Panc1 (cell line): ENCODE measurements at regions not wholly inside any gene's neighbourhood (a gene's known extent, or its start where the extent isn't known, plus 50 kb on each side); places are given as distances from the start of the nearest gene placed in this dataset.

ENCODE experiments used
- ATAC-seq: fragments of 200-7000 bp; cut with Tn5 transposase; 2 replicates; pipeline ENCODE4 v1.9.1; 2020; ENCODE audit warnings: mild to moderate bottlenecking, moderate library complexity
- BruUV-seq: library from RNA; stranded (reverse); fragments of 400-500 nt; replicated peaks from 2 replicates; lab custom pipeline; 2021; lab: Mats Ljungman, UMichigan
- CTCF ChIA-PET: fragments of 300-600 bp; sonication (Branson Sonifier 250); formaldehyde crosslinking; loops from one replicate; lab custom pipeline; 2022; ENCODE audit warnings: antibody characterized with exemption; lab: Charles Lee
- POLR2A ChIA-PET: fragments of 300-600 bp; sonication (Branson Sonifier 250); formaldehyde crosslinking; loops from one replicate; lab custom pipeline; 2022; ENCODE audit warnings: antibody characterized with exemption; lab: Charles Lee
- DNase-seq: peaks from one replicate; pipeline ENCODE4 v3.0.0-alpha.2; 2010; ENCODE audit warnings: low read depth, low spot score
- H3K27ac ChIP-seq: 2 replicates; pipeline ENCODE4 v1.5.1; 2011; ENCODE audit warnings: mild to moderate bottlenecking, low read length, inconsistent platforms
- H3K27me3 ChIP-seq: fragments of 200-500 bp; sonication (Bioruptor generic); 2 replicates; pipeline ENCODE4 v1.6.0; 2014; ENCODE audit warnings: low read length, inconsistent platforms; ENCODE audit not compliant: control insufficient read depth, insufficient read depth
- H3K36me3 ChIP-seq: fragments of 200-500 bp; sonication (Bioruptor generic); 2 replicates; pipeline ENCODE4 v1.5.1; 2014; ENCODE audit warnings: inconsistent platforms, mild to moderate bottlenecking, low read length, moderate library complexity; ENCODE audit not compliant: control insufficient read depth, insufficient read depth
- H3K4me1 ChIP-seq: 2 replicates; pipeline ENCODE4 v1.5.1; 2011; ENCODE audit warnings: inconsistent platforms, mild to moderate bottlenecking, low read length, moderate library complexity; ENCODE audit not compliant: control insufficient read depth, insufficient read depth
- H3K4me3 ChIP-seq, 2 experiments: 2 replicates each; pipeline ENCODE4 v1.5.1; 2011 to 2012; ENCODE audit warnings: low read depth in 2 of 2, low read length in 2 of 2, mild to moderate bottlenecking in 2 of 2, inconsistent platforms in 1 of 2, moderate library complexity in 1 of 2
- H3K9me3 ChIP-seq: fragments of 200-500 bp; sonication (Bioruptor generic); 2 replicates; pipeline ENCODE4 v1.5.1; 2014; ENCODE audit warnings: low read depth, mild to moderate bottlenecking, inconsistent platforms, low read length, moderate library complexity; ENCODE audit not compliant: control insufficient read depth, insufficient read depth
- CTCF ChIP-seq: fragments of 450-650 bp; IDR thresholded peaks from 2 replicates; pipeline ENCODE4 v1.5.1; 2017; ENCODE audit warnings: mild to moderate bottlenecking
- POLR2AphosphoS5 ChIP-seq: IDR thresholded peaks from 2 replicates; pipeline ENCODE4 v1.6.1; 2012; ENCODE audit warnings: mild to moderate bottlenecking, low read depth, low read length, moderate library complexity
- REST ChIP-seq, 2 experiments: IDR thresholded peaks; 2 replicates each; pipeline ENCODE4 v1.6.1; 2011 to 2012; ENCODE audit warnings: low read depth in 2 of 2, control low read depth in 1 of 2, low read length in 1 of 2, mild to moderate bottlenecking in 1 of 2, moderate library complexity in 1 of 2; ENCODE audit not compliant: insufficient read depth in 1 of 2
- SIN3A ChIP-seq: IDR thresholded peaks from 2 replicates; pipeline ENCODE4 v1.6.1; 2012; ENCODE audit warnings: low read depth, mild to moderate bottlenecking, low read length, moderate library complexity, borderline replicate concordance; ENCODE audit not compliant: insufficient read depth
- TCF7L2 ChIP-seq: IDR thresholded peaks from 2 replicates; pipeline ENCODE4 v1.6.1; 2011; ENCODE audit warnings: mild to moderate bottlenecking, low read depth, low read length, inconsistent platforms
- in situ Hi-C: cut with HindIII; loops from 2 replicates; pipeline ENCODE4 v1.10.0; 2016; ENCODE audit warnings: low sequenced_read_pairs, low pct_unique_long_range_greater_than_20kb
- intact Hi-C: fragments of 100-400 bp; cut with micrococcal nuclease; formaldehyde crosslinking; loops from one replicate; pipeline ENCODE4 v1.10.0; 2022; ENCODE audit not compliant: unreplicated experiment

GRCh38 chr18:11284349-11284748 lies 135.0 kb upstream of the PIEZO2 start:
- TF ChIP-seq CTCF, result no peak
- no peak for TF ChIP-seq TCF7L2
- no peak for TF ChIP-seq SIN3A
- no peak for TF ChIP-seq REST (IDR thresholded peaks at IDR 0.05; ENCODE audit: insufficient read depth in 1 of 2, low read depth in 2 of 2, low read length in 1 of 2)
- no peak for TF ChIP-seq POLR2AphosphoS5
- Histone ChIP-seq H3K36me3 (no peaks in the 10 kb centered on the region), H3K9me3 (no peaks in the 10 kb centered on the region), H3K4me1 (no peaks in the 10 kb centered on the region), H3K27me3 (no peaks in the 10 kb centered on the region), H3K4me3 (no peak overlapping the region), H3K27ac (no peak overlapping the region)
- ATAC-seq (no peak), DNase-seq (no peak)
- BruUV-seq, result no TSS peak
- in situ Hi-C loops, result no loop called here
- ChIA-PET POLR2A (no interaction called here), CTCF (no interaction called here)
- intact Hi-C loops, result no loop called here

- H3K36me3 ChIP-seq, result no peaks in the 10 kb centered on the region
- BruUV-seq, result no TSS peak
- intact Hi-C loops, result no loop called here
- H3K27me3 ChIP-seq, result no peaks in the 10 kb centered on the region
- DNase-seq (no peak), ATAC-seq (no peak)
- H3K4me3 ChIP-seq, result no peak overlapping the region
- H3K4me1 ChIP-seq, result no peaks in the 10 kb centered on the region
- ChIA-PET POLR2A (interaction anchor here (0.6 kb wide), 1 partner anchor 9 kb away, joined by 5 read pairs; no protein-coding TSS in a partner anchor), CTCF (no interaction called here)
- TF ChIP-seq POLR2AphosphoS5 (no peak), SIN3A (no peak), REST (IDR thresholded peaks at IDR 0.05; ENCODE audit: insufficient read depth in 1 of 2, low read depth in 2 of 2, low read length in 1 of 2) (no peak), CTCF (no peak)
- no peaks in the 10 kb centered on the region for H3K9me3 ChIP-seq
- H3K27ac ChIP-seq, result no peak overlapping the region
- in situ Hi-C loops, result no loop called here
Observed at GRCh38 chr18:11283479-11284161, 134.3 kb upstream of the PIEZO2 start.
